GM12865 (cell line): ENCODE measurements at regions not wholly inside any gene's neighbourhood (a gene's known extent, or its start where the extent isn't known, plus 50 kb on each side); places are given as distances from the start of the nearest gene placed in this dataset.

ENCODE experiments used
- DNase-seq: peaks from one replicate; pipeline ENCODE4 v3.0.0; 2010; ENCODE audit warnings: low read depth
- H3K4me3 ChIP-seq: 2 replicates; pipeline ENCODE4 v1.5.1; 2011; ENCODE audit warnings: mild to moderate bottlenecking, low read depth, low read length, control low read depth
- CTCF ChIP-seq: IDR thresholded peaks from 2 replicates; pipeline ENCODE4 v1.5.1; 2011; ENCODE audit warnings: low read length, control low read depth, low read depth, inconsistent platforms; ENCODE audit not compliant: insufficient read depth; ENCODE audit errors: missing control alignments

GRCh38 chr17:79242393-79242792 lies 167.8 kb downstream of the ENGASE start:
- no peak overlapping the region for H3K4me3 ChIP-seq
- DNase-seq, result no peak
- no peak for TF ChIP-seq CTCF

- no peak for TF ChIP-seq CTCF
- H3K4me3 ChIP-seq, result no peak overlapping the region
- DNase-seq, result no peak
These were observed 167.0 kb downstream of the ENGASE start for GRCh38 chr17:79241616-79242015.

- no peak overlapping the region for H3K4me3 ChIP-seq
- TF ChIP-seq CTCF, result no peak
- no peak for DNase-seq
These were observed 164.6 kb downstream of the ENGASE start for GRCh38 chr17:79239205-79239604.

GRCh38 chr17:79237448-79238053 lies 162.9 kb downstream of the ENGASE start:
- TF ChIP-seq CTCF, result no peak
- DNase-seq, result peak; percentile 21
- no peak overlapping the region for H3K4me3 ChIP-seq

- DNase-seq, result no peak
- TF ChIP-seq CTCF, result no peak
- no peak overlapping the region for H3K4me3 ChIP-seq
These were observed 161.2 kb downstream of the ENGASE start for GRCh38 chr17:79235808-79236207.

GRCh38 chr17:79233916-79234551 lies 159.4 kb downstream of the ENGASE start:
- H3K4me3 ChIP-seq, result no peak overlapping the region
- TF ChIP-seq CTCF, result no peak
- DNase-seq, result no peak

GRCh38 chr17:79232957-79233356 lies 158.3 kb downstream of the ENGASE start:
- no peak overlapping the region for H3K4me3 ChIP-seq
- DNase-seq, result no peak
- TF ChIP-seq CTCF, result no peak
